GM06990 (cell line): ENCODE measurements at regions not wholly inside any gene's neighbourhood (a gene's known extent, or its start where the extent isn't known, plus 50 kb on each side); places are given as distances from the start of the nearest gene placed in this dataset.

ENCODE experiments used
- DNase-seq: peaks from one replicate; pipeline ENCODE4 v3.0.0-alpha.2; 2011; ENCODE audit not compliant: insufficient read length; ENCODE audit errors: extremely low read depth
- H3K27me3 ChIP-seq: replicated peaks from 2 replicates; pipeline ENCODE4 v1.6.0; 2011; ENCODE audit warnings: low read length; ENCODE audit not compliant: control insufficient read depth, insufficient read depth
- H3K36me3 ChIP-seq: 2 replicates; pipeline ENCODE4 v1.5.1; 2011; ENCODE audit warnings: low read length; ENCODE audit not compliant: control insufficient read depth, insufficient read depth
- H3K4me3 ChIP-seq: replicated peaks from 2 replicates; pipeline ENCODE4 v1.5.1; 2011; ENCODE audit warnings: low read depth, mild to moderate bottlenecking, control low read depth, low read length
- CTCF ChIP-seq: IDR thresholded peaks from 2 replicates; pipeline ENCODE4 v1.5.1; 2011; ENCODE audit warnings: low read length, control low read depth, mild to moderate bottlenecking, inconsistent platforms; ENCODE audit not compliant: insufficient read depth, poor library complexity, severe bottlenecking

- Histone ChIP-seq H3K4me3 (no peak overlapping the region), H3K36me3 (no peaks in the 10 kb centered on the region), H3K27me3 (no peaks in the 10 kb centered on the region)
- DNase-seq = no peak
- TF ChIP-seq CTCF = no peak
These were observed 272.1 kb downstream of the TLE1 start for GRCh38 chr9:81417299-81417675.

GRCh38 chr9:81416476-81417298, 272.7 kb downstream of the TLE1 start:
- TF ChIP-seq CTCF = no peak
- H3K27me3 ChIP-seq = no peaks in the 10 kb centered on the region
- no peaks in the 10 kb centered on the region for H3K36me3 ChIP-seq
- no peak for DNase-seq
- H3K4me3 ChIP-seq = no peak overlapping the region

GRCh38 chr9:81414836-81415235, 274.5 kb downstream of the TLE1 start:
- no peak for DNase-seq

GRCh38 chr9:81411961-81412360, 277.4 kb downstream of the TLE1 start:
- Histone ChIP-seq H3K36me3 (no peaks in the 10 kb centered on the region), H3K27me3 (no peaks in the 10 kb centered on the region), H3K4me3 (no peak overlapping the region)
- no peak for DNase-seq
- TF ChIP-seq CTCF = no peak

More at GRCh38 chr9:81414836-81415235, 274.5 kb downstream of the TLE1 start:
- TF ChIP-seq CTCF = no peak
- no peaks in the 10 kb centered on the region for H3K36me3 ChIP-seq
- H3K27me3 ChIP-seq = no peaks in the 10 kb centered on the region
- H3K4me3 ChIP-seq = no peak overlapping the region

- Histone ChIP-seq H3K4me3 (no peak overlapping the region), H3K27me3 (no peaks in the 10 kb centered on the region), H3K36me3 (no peaks in the 10 kb centered on the region)
- no peak for TF ChIP-seq CTCF
- no peak for DNase-seq
These were observed 279.1 kb downstream of the TLE1 start for GRCh38 chr9:81410201-81410600.
